GM19463 (cell line): ENCODE measurements at regions not wholly inside any gene's neighbourhood (a gene's known extent, or its start where the extent isn't known, plus 50 kb on each side); places are given as distances from the start of the nearest gene placed in this dataset.
"Not testable (repeated sequence)": the region's sequence is repeated elsewhere in the genome, so short reads cannot be mapped to it uniquely, and the experiment has no call there.

Experiments used
- ATAC-seq: cut with Tn5 transposase; IDR thresholded peaks from one replicate; pipeline ENCODE4 v1.9.1; 2021; ENCODE audit warnings: mild to moderate bottlenecking, moderate library complexity; ENCODE audit not compliant: unreplicated experiment

DNA sequence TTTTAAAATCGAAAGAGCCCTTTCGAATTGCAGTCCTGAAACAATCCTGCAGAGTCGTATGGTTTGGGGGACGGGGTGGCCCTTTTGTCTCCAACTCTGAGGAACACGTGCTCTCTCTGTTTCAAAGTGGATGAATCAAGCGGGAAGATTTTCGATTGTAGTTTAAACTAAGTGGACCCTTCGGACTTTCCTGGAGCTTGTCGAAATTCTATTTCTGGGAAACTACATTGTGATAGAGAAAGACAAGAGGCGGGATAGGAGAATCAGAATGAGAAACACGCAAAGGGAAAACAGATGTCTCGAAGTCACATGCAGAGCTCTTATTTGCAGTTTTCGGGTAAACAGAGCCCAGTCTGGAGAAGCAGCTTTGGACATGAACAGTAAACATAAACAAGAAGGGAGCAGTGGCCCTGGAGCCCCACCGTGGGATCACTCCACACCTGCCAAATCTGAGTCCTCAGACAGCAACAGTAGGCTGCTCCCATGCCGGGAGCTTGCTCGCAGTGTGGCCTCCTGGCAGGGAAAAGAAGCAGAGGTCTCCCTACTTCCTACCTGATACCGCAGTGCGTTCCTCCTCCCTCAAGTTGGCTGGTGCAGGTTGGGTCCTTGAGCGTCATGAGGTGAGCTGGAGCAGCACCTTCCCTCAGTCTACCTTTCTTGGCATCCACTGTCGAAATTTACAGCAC lies 202.4 kb downstream of the SLC4A3 start:
- ATAC-seq = no peak

DNA sequence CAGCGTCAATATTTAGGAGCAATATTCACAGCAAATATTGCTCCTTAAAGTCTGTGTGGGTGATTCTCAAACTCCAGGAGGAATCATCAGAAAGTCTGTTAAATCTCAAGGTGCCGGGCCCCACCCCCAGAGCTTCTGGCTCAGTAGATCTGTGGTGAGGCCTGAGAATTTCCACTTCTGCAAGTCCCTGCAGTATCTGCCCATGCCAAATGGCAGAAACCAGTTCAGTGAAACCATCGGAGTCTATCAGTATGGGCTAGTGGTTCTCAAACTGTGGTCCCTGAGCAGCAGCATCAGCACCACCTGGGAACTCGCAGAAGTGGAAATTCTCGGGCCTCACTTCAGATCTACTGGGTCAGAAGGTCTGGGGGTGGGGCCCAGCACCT lies 202.9 kb downstream of the SLC4A3 start:
- ATAC-seq = no peak

DNA sequence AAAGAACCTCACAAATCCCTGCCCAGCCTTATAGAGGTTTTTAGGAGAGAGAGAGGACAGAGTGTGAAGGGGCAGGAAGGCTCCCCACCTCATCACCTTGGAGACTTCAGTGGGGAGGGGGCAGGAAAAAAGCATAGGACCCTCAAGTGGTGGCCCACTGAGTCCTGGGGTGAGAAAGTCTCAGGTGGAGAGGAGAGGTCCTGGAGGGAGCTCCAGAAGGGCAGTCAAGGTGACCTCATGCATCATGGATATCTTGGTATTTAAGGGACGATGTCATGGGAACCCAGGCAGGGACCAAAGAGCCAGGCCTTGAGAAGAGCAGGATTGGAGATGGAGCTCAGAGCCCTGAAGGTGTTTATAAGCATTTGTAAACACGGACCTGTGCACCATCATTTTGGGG lies 204.5 kb downstream of the SLC4A3 start:
- ATAC-seq = no peak

DNA sequence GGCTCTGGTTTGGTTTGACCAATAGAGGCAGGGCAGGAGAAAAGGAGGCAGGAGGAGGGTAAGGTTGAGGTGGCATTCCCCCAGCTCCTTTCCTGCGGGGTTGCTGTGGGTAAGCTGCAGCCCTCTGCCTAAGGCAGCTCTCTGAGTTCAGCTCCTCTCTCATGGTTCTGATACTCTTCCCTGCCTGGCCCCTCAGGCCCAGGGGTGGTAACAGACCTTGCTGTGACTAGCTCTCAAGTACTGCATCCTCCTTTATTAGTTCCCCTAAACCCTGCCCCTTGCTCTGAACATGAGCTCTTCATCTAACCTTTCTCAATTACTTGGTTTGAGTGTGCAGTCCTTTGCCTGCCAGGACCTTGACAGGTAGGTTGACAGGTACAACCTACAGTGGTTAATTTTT lies 205.5 kb downstream of the SLC4A3 start:
- no peak for ATAC-seq

- no peak for ATAC-seq
Measured at GRCh38 chr2:219835493-219835892, 208.1 kb downstream of the SLC4A3 start.

DNA sequence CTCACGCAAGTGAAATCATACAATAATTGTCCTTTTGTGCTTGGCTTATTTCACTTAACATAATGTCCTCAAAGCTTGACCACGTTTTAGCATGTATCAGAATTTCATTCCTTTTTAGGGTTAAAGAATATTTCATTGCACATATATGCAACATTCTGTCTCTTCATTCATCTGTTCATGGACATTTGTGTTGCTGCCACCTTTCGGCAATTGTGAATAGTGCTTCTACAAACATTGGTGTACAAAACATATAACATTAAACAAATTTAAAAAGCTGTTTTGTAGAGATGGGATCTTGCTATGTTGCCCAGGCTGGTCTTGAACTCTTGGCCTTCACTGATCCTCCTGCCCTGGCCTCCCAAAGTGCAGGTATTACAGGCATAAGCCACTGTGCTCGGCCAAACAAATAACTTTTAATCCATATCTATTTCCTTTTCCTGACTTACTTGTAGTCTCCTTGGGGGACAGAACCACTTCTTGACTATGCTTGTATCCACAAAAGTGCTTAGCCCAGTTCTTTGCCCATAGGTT lies 209.3 kb downstream of the SLC4A3 start:
- no peak for ATAC-seq

DNA sequence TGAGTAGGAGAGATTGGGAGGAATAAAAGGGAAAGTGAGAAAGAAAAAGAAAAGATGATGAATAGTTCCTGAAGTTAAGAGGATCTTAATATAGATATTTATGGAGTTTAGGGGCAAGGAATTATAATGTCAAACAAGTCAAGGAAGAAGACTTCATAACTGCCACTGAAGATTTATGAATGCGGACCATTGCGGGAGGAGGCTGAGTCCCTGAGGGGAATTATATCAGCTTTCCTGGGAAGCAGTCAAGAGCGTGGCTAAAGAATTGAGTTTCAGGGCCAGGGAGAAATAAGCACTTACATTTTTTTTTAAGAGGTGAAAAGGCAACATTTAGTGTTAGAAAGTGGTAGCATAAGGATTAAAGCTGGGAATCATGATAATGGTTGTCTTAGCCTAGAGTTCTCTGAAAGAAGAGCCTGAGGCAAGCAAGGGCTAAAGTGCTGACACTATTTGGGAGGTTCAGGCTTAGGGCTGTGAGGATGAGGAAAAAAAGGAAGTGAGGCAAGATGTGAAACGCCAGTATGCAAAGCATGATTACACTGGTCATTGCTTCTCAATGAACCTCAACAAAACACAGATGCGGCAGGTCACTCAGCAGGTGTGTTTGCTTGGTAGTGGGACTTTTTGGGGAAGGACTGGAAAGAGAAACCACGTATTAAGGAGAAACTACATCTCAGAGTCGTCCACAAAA lies 217.1 kb downstream of the SLC4A3 start:
- peak; percentile 96 for ATAC-seq

DNA sequence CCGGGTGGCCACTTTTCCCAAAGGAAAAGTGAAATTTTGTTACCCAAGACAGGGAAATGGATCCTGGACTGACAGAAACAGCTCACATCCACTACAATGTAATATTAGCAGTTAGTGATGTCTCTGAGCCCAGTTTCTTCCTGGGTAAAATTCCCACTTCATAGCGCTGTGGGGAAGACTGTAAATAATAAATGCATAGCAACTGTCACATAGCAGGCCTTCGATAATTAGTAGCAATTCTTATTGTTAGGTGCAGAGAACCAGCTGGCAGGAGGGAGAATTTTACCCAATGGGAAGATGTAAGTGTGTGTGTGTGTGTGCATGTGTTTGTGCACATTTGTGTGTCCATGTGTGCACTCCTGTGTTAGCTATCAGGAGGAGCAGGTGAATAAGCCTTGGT lies 221.5 kb downstream of the SLC4A3 start:
- ATAC-seq = no peak

DNA sequence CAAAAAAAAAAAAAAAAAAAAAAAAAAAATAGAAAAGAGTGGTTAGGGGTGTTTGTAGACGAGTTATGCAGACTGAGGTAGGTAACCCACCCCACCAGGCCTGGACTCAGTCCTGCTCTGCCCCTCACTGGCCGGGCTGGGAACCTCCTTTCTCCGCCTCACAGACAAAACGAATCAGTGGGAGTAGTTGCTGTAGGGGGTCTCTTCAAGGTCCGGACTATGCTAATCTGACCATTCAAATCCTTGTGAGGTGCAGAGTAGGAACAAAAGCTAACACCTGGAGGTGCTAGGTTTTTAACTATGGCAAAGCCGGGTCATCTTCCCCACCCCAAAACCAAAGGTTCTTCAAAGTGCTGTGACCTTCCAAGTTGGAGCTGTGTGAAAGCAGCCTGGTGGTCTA lies 223.7 kb downstream of the SLC4A3 start:
- ATAC-seq = no peak

DNA sequence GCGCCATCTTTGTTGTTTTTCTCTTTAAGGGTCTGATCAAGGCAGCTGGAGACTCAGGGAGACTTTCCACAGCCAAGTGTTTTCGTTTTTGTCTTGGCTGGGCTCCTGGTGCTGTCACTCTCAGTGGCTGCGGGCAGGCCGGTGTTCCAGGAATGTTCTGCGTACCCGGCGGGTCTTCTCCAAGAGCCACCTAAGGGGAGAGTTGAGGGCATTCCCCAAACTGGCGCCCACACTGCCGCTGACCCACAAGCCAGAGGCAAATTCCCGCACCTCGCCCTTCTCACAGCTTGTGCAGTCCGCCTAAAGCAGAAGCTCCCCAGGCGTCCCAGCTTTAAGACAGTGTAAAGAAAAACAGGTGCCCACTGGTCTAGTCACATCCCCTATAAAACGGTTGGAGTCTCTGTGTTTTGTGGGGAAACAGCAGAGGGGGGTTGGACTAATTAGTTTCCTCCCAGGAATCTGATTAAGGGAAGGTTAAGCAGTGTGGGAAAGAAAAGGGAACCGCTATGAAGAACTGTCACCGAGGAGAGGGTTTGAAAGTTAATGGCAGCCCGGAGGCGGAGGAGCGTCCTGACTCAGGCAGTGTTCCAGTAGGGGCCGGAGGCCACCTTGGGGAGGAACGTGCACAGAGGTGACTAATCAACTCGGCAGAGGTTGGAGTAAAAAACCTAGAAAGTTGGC lies 224.5 kb downstream of the SLC4A3 start:
- ATAC-seq = no peak

- ATAC-seq = no peak
Measured at GRCh38 chr2:219852626-219853025, 225.2 kb downstream of the SLC4A3 start.

GRCh38 chr2:219856602-219857001 lies 229.2 kb downstream of the SLC4A3 start:
- ATAC-seq = no peak

GRCh38 chr2:219857751-219858150 lies 230.3 kb downstream of the SLC4A3 start:
- ATAC-seq = no peak

- ATAC-seq = no peak
Measured at GRCh38 chr2:219861307-219861706, 233.9 kb downstream of the SLC4A3 start.

DNA sequence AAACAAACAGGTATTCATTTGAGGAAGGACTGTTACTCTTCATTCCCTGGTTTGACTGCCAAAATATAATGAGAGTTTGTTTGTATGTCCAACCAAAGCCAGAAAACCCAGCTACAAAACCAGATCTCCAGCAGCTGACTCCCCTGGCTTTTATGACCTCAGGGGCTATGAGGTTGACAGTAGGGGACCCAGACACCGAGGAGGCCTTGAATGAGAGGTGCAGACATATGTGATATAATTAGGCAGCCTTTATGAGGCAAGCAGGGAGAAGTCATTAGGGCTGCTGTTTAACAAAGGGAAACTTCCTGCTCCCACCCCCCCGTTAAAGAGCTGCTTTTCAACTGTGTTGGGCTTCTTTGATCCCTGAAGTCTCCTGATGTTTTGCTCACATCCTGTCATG lies 236.7 kb downstream of the SLC4A3 start:
- no peak for ATAC-seq

DNA sequence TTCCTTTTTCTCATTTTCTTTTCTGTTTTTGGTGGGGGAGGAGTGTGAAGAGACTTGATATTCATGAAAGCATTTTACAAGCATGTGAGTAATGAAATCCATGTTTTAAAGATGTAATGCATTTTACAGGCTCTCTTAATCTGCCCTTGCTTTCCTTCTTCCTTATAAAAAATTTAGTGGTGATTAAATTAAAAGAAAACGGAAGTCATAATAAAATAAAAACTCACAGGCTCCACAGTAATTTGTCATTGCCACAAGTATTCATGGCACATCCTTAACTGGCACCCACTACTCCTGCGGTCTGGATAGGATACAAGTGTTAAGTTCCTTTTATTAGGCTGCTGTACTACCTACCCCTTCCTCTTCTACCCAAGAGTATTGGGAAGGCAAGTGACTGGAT lies 241.2 kb downstream of the SLC4A3 start:
- no peak for ATAC-seq

- ATAC-seq = no peak
Measured at GRCh38 chr2:219870041-219870440, 242.6 kb downstream of the SLC4A3 start.

DNA sequence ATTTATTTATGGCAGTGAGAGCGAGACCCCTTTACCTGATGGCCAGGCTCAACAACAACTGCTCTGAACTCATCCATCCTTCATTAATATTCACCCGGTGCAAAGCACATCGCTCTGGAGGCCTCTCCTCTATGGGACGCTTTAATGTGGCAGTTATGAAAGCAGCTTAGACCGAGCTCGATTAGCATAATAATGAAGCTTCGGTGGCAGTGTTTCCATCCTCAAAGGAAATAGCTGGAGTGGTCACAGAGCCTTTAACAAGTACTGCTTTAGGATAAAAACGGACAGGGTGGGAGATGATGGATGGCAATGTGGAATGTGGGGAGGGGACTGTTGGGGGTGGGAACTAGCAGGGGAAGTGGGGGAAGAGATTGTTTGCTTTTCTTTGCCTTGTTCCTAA lies 243.9 kb downstream of the SLC4A3 start:
- no peak for ATAC-seq

DNA sequence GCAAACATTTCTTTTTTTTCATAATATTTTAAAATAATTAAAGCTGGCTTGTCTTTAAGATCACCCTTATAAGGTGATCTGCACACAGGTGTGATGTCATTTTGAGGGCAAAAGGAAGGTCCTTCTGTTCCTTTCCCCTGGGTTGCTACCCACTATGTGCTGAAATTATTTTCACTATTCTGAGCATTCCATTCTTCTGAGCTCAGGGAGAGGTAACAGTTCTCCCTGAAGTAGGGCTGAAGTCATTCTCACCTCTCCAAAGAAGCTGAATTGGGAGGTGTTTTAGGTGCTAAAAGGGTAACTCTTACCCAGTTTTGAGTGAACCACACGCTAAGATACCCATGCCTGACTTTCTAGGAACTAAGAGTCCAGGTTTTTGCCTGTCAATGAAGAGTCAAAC lies 247.6 kb downstream of the SLC4A3 start:
- ATAC-seq = no peak

- not testable (repeated sequence) for ATAC-seq
Measured at GRCh38 chr2:219875986-219876385, 248.6 kb downstream of the SLC4A3 start.

GRCh38 chr2:219876931-219877330 lies 249.5 kb downstream of the SLC4A3 start:
- no peak for ATAC-seq

- no peak for ATAC-seq
Measured at GRCh38 chr2:219877728-219878127, 250.3 kb downstream of the SLC4A3 start.
